ENCODE measurements at regions not wholly inside any gene's neighbourhood (a gene's known extent, or its start where the extent isn't known, plus 50 kb on each side); places are given as distances from the start of the nearest gene placed in this dataset.
"Not testable (repeated sequence)": the region's sequence is repeated elsewhere in the genome, so short reads cannot be mapped to it uniquely, and the experiment has no call there.

- no peak for DNase-seq (ENCODE audit: low spot score in 2 of 2)
- H3K27ac ChIP-seq = no peak overlapping the region
- TF ChIP-seq POLR2A (IDR thresholded peaks at IDR 0.05) (no peak), POLR2AphosphoS5 (IDR thresholded peaks at IDR 0.05) (no peak), CTCF (IDR thresholded peaks at IDR 0.05) (no peak)
- H3K4me3 ChIP-seq = no peak overlapping the region
- H3K36me3 ChIP-seq = no peaks in the 10 kb centered on the region
- no peaks in the 10 kb centered on the region for H3K27me3 ChIP-seq
- H3K4me1 ChIP-seq = no peaks in the 10 kb centered on the region
- intact Hi-C loops (cut with DNase I; ENCODE audit: low total_unique reads) = no loop called here
- H3K9me3 ChIP-seq = no peaks in the 10 kb centered on the region
Measured at GRCh38 chr11:49499117-49499516, 290.7 kb upstream of the FOLH1 start.

GRCh38 chr11:49505231-49505630 is 296.8 kb upstream of the FOLH1 start:
- no peak for TF ChIP-seq POLR2AphosphoS5 (IDR thresholded peaks at IDR 0.05)
- no peak for TF ChIP-seq CTCF (IDR thresholded peaks at IDR 0.05)
- TF ChIP-seq POLR2A (IDR thresholded peaks at IDR 0.05) = no peak
- Histone ChIP-seq H3K4me3 (no peak overlapping the region), H3K9me3 (no peaks in the 10 kb centered on the region), H3K27ac (no peak overlapping the region), H3K36me3 (no peaks in the 10 kb centered on the region), H3K27me3 (no peaks in the 10 kb centered on the region), H3K4me1 (no peaks in the 10 kb centered on the region)
- intact Hi-C loops (cut with DNase I; ENCODE audit: low total_unique reads) = no loop called here
- no peak for DNase-seq (ENCODE audit: low spot score in 2 of 2)

- H3K27ac ChIP-seq; H3K36me3 ChIP-seq; H3K4me1 ChIP-seq; H3K9me3 ChIP-seq; H3K4me3 ChIP-seq; H3K27me3 ChIP-seq; intact Hi-C loops (cut with DNase I; ENCODE audit: low total_unique reads); DNase-seq (ENCODE audit: low spot score in 2 of 2): not testable (repeated sequence)
- peak in 2 of 3 donors; percentile 50 to 60 for TF ChIP-seq CTCF (IDR thresholded peaks at IDR 0.05)
Measured at GRCh38 chr11:49526240-49526829, 317.9 kb upstream of the FOLH1 start.

- no peak for DNase-seq (ENCODE audit: low spot score in 2 of 2)
- Histone ChIP-seq H3K27ac (no peak overlapping the region), H3K36me3 (no peaks in the 10 kb centered on the region), H3K9me3 (no peaks in the 10 kb centered on the region), H3K27me3 (no peaks in the 10 kb centered on the region), H3K4me3 (no peak overlapping the region), H3K4me1 (no peaks in the 10 kb centered on the region)
- TF ChIP-seq POLR2A (IDR thresholded peaks at IDR 0.05) (no peak), CTCF (IDR thresholded peaks at IDR 0.05) (no peak), POLR2AphosphoS5 (IDR thresholded peaks at IDR 0.05) (no peak)
- intact Hi-C loops (cut with DNase I; ENCODE audit: low total_unique reads) = no loop called here
Measured at GRCh38 chr11:49533204-49533603, 324.8 kb upstream of the FOLH1 start.

GRCh38 chr11:49538927-49539326 is 330.5 kb upstream of the FOLH1 start:
- DNase-seq (ENCODE audit: low spot score in 2 of 2); H3K27ac ChIP-seq; H3K4me3 ChIP-seq; H3K4me1 ChIP-seq; H3K27me3 ChIP-seq; H3K9me3 ChIP-seq; H3K36me3 ChIP-seq; intact Hi-C loops (cut with DNase I; ENCODE audit: low total_unique reads): not testable (repeated sequence)

- DNase-seq (ENCODE audit: low spot score in 2 of 2); intact Hi-C loops (cut with DNase I; ENCODE audit: low total_unique reads); H3K27ac ChIP-seq; H3K9me3 ChIP-seq; H3K36me3 ChIP-seq; H3K4me1 ChIP-seq; H3K4me3 ChIP-seq; H3K27me3 ChIP-seq: not testable (repeated sequence)
Measured at GRCh38 chr11:49558261-49558847, 350.0 kb upstream of the FOLH1 start.

- H3K36me3 ChIP-seq; H3K27me3 ChIP-seq; H3K27ac ChIP-seq; intact Hi-C loops (cut with DNase I; ENCODE audit: low total_unique reads); DNase-seq (ENCODE audit: low spot score in 2 of 2); H3K4me1 ChIP-seq; H3K9me3 ChIP-seq; H3K4me3 ChIP-seq: not testable (repeated sequence)
Measured at GRCh38 chr11:49560593-49560992, 352.2 kb upstream of the FOLH1 start.

GRCh38 chr11:49561240-49561880 is 353.0 kb upstream of the FOLH1 start:
- H3K27me3 ChIP-seq; H3K9me3 ChIP-seq; H3K36me3 ChIP-seq; H3K4me3 ChIP-seq; H3K4me1 ChIP-seq; H3K27ac ChIP-seq; intact Hi-C loops (cut with DNase I; ENCODE audit: low total_unique reads); DNase-seq (ENCODE audit: low spot score in 2 of 2): not testable (repeated sequence)

- H3K27ac ChIP-seq; H3K4me1 ChIP-seq; H3K36me3 ChIP-seq; H3K4me3 ChIP-seq; H3K9me3 ChIP-seq; DNase-seq (ENCODE audit: low spot score in 2 of 2); H3K27me3 ChIP-seq; intact Hi-C loops (cut with DNase I; ENCODE audit: low total_unique reads): not testable (repeated sequence)
Measured at GRCh38 chr11:49562262-49562661, 353.9 kb upstream of the FOLH1 start.
